GM18517 (cell line): ENCODE measurements at regions not wholly inside any gene's neighbourhood (a gene's known extent, or its start where the extent isn't known, plus 50 kb on each side); places are given as distances from the start of the nearest gene placed in this dataset.
"Not testable (repeated sequence)": the region's sequence is repeated elsewhere in the genome, so short reads cannot be mapped to it uniquely, and the experiment has no call there.

Source experiments
- ATAC-seq: cut with Tn5 transposase; IDR thresholded peaks from one replicate; pipeline ENCODE4 v1.9.1; 2021; ENCODE audit warnings: mild to moderate bottlenecking, moderate library complexity; ENCODE audit not compliant: unreplicated experiment

DNA sequence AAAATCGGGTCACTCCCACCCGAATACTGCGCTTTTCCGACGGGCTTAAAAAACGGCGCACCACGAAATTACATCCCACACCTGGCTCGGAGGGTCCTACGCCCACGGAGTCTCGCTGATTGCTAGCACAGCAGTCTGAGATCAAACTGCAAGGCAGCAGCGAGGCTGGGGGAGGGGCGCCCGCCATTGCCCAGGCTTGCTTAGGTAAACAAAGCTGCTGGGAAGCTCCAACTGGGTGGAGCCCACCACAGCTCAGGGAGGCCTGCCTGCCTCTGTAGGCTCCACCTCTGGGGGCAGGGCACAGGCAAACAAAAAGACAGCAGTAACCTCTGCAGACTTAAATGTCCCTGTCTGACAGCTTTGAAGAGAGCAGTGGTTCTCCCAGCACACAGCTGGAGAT lies 325.7 kb upstream of the PIK3R1 start:
- ATAC-seq: not testable (repeated sequence)

- no peak for ATAC-seq
Measured at GRCh38 chr5:67887748-67888161, 327.8 kb upstream of the PIK3R1 start.

- no peak for ATAC-seq
Measured at GRCh38 chr5:67886761-67887160, 328.8 kb upstream of the PIK3R1 start.

DNA sequence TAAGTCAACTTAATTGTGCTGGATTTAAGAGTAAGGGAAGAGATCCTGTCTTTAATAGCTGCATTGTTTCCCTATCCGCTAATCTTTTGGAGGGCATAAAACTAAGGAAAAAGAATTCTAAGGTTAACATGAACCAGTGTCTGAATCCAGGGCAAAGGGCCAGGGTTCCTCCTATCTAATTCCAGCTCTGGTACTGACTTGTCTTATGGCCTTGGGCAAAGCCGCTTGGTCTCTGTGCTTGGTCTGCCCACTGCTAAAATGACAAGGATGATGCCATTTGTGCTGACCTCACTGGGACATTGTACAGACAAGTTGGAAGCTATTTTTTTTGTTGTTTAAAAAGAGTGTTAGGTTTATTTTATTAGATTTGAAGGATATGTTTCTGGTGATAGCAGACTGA lies 334.7 kb upstream of the PIK3R1 start:
- ATAC-seq: no peak

DNA sequence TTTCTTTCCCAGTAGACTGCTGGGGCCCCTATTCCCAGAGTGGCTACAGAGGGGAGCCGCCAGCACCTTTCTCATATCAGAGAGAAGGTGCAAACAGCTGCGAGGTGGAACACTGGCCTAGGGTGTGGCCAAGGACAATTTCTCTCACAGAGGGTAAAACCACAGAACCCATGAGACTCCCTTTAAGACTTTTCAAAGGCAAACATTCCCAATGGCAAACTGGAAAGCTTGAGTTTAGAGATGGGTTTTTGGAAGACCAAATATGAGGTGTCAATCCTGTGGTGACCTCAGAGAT lies 335.1 kb upstream of the PIK3R1 start:
- no peak for ATAC-seq

- ATAC-seq: no peak
Measured at GRCh38 chr5:67879620-67880510, 335.7 kb upstream of the PIK3R1 start.

DNA sequence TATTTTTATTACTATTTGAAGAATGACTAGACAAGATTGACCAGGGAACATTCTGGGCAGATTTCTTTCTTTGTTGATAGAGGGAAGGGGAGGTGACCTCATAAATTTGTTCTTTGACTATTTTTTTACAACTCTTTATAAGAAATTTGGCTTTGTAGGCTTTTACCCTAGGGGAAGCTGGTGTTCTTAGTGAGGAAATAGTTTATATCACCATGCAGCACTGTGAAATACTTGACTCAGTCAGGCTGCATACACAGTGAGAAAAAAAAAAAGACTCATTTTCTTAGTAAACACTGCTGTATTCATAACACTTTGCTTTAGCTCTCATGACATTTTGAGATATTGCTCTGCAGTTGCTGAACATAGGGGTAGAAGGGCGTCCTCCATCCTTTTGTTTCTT lies 336.6 kb upstream of the PIK3R1 start:
- no peak for ATAC-seq

- no peak for ATAC-seq
Measured at GRCh38 chr5:67876371-67876770, 339.2 kb upstream of the PIK3R1 start.

GRCh38 chr5:67875601-67876000 lies 340.0 kb upstream of the PIK3R1 start:
- no peak for ATAC-seq

GRCh38 chr5:67873935-67874334 lies 341.6 kb upstream of the PIK3R1 start:
- ATAC-seq: no peak

DNA sequence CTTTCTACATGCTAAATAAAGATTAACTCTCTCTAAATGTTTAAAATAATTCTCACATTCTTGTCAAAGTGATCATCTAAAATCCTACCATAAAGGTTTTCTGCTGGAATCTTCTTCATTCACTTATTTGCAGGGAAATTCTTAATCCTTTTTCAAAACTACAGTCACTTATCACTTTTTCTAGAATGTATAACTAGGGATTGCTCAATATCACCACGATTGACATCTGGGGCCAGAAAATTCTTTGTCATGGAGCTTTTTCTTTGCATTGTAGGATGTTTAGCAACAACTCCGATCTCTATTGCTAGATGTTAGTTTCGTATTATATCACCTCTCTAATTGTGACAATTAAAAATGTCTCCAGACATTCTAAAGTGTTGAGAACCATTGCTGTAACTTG lies 344.9 kb upstream of the PIK3R1 start:
- ATAC-seq: no peak

- not testable (repeated sequence) for ATAC-seq
Measured at GRCh38 chr5:67864335-67864734, 351.2 kb upstream of the PIK3R1 start.

- ATAC-seq: no peak
Measured at GRCh38 chr5:67858471-67859031, 357.0 kb upstream of the PIK3R1 start.

DNA sequence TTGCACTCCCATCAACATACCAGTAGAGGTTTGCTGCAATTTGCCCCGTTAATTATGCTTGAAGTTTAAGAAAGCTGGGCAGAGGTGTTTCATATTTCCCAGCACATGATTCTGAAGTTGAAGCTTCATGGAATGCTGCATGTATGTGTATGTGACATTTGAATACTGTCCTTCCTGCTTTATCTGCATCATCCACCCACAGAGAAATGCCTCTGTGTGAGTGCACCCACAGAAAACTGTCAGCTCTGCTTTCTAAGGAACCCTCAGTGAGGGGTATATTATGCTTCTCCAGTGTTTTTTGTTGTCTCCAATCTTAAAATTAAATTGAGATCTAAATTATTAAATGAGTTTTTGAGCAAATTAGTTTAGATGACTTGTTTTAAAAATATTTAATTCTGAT lies 358.1 kb upstream of the PIK3R1 start:
- ATAC-seq: no peak

GRCh38 chr5:67855523-67855922 lies 360.0 kb upstream of the PIK3R1 start:
- ATAC-seq: no peak

- not testable (repeated sequence) for ATAC-seq
Measured at GRCh38 chr5:67850906-67851305, 364.6 kb upstream of the PIK3R1 start.

- no peak for ATAC-seq
Measured at GRCh38 chr5:67844924-67845323, 370.6 kb upstream of the PIK3R1 start.

DNA sequence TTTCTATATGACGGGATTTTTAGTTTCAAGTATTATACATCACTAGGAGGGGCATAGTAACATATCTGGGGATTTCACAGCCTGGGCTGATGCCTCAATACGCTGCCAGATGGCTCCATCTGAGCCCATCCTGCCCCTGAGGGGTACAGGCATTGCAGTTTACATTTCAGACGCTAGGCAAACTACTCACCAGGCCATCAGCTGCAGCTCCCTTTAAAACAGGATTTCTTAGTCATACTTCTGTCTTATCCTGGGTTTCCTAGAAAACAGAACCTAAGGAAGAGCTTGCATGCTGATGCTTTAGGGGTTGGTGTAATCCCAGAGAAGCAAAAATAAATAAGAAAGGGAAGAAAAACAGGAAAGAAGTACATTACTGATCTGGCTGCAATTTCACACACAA lies 372.8 kb upstream of the PIK3R1 start:
- no peak for ATAC-seq

GRCh38 chr5:67837225-67837624 lies 378.3 kb upstream of the PIK3R1 start:
- ATAC-seq: not testable (repeated sequence)

GRCh38 chr5:67836496-67836895 lies 379.1 kb upstream of the PIK3R1 start:
- not testable (repeated sequence) for ATAC-seq

GRCh38 chr5:67831048-67831447 lies 384.5 kb upstream of the PIK3R1 start:
- no peak for ATAC-seq

DNA sequence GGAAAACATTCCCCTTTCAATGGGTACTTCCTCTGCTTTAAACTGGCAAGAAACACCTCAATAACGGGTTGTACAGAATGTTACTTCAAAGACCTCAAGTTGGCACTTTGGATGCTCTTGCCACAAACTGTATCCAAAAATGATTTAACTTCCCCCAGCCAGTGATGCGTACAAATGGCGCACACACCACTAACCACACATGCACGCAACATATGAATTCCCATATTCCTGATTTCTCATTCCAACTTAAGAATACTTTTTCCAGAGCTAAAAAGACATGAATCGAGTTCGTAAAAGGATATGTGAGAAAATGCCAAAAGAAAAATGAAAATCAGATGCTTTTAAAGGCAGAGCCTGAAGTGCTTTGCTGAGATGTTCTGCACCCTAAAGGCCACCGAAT lies 388.0 kb upstream of the PIK3R1 start:
- no peak for ATAC-seq

- no peak for ATAC-seq
Measured at GRCh38 chr5:67824852-67825251, 390.7 kb upstream of the PIK3R1 start.
